Hematopoietic multipotent progenitor cell treated with erythropoietin and hydrocortisone succinate and interleukin-3 and kit ligand, for 17 days (in vitro differentiated cells): ENCODE measurements at regions not wholly inside any gene's neighbourhood (a gene's known extent, or its start where the extent isn't known, plus 50 kb on each side); places are given as distances from the start of the nearest gene placed in this dataset.

Experiments
- DNase-seq: peaks from one replicate; pipeline ENCODE4 v3.0.0-alpha.2; 2015; ENCODE audit warnings: low spot score

GRCh38 chr3:170752571-170753155 lies 117.3 kb downstream of the RPL22L1 start:
- no peak for DNase-seq

GRCh38 chr3:170751899-170752293 lies 118.1 kb downstream of the RPL22L1 start:
- DNase-seq, result no peak

GRCh38 chr3:170751083-170751898 lies 118.7 kb downstream of the RPL22L1 start:
- no peak for DNase-seq

GRCh38 chr3:170750478-170750830 lies 119.5 kb downstream of the RPL22L1 start:
- DNase-seq, result no peak

- DNase-seq, result no peak
Observed at GRCh38 chr3:170749765-170750477, 120.1 kb downstream of the RPL22L1 start.

- DNase-seq, result no peak
Observed at GRCh38 chr3:170749185-170749584, 120.8 kb downstream of the RPL22L1 start.

- no peak for DNase-seq
Observed at GRCh38 chr3:170746175-170746942, 123.6 kb downstream of the RPL22L1 start.

GRCh38 chr3:170745211-170745718 lies 124.7 kb downstream of the RPL22L1 start:
- no peak for DNase-seq

GRCh38 chr3:170741756-170742529 lies 128.1 kb downstream of the RPL22L1 start:
- no peak for DNase-seq

GRCh38 chr3:170740726-170741591 lies 129.0 kb downstream of the RPL22L1 start:
- no peak for DNase-seq

GRCh38 chr3:170740285-170740684 lies 129.7 kb downstream of the RPL22L1 start:
- no peak for DNase-seq

- no peak for DNase-seq
Observed at GRCh38 chr3:170739410-170739809, 130.6 kb downstream of the RPL22L1 start.

GRCh38 chr3:170738766-170739165 lies 131.2 kb downstream of the RPL22L1 start:
- no peak for DNase-seq

- DNase-seq, result no peak
Observed at GRCh38 chr3:170737498-170738162, 132.4 kb downstream of the RPL22L1 start.

- no peak for DNase-seq
Observed at GRCh38 chr3:170735821-170736220, 134.2 kb downstream of the RPL22L1 start.

GRCh38 chr3:170734735-170735065 lies 135.3 kb downstream of the RPL22L1 start:
- no peak for DNase-seq

GRCh38 chr3:170734043-170734734 lies 135.8 kb downstream of the RPL22L1 start:
- DNase-seq, result no peak

- no peak for DNase-seq
Observed at GRCh38 chr3:170732660-170733245, 137.2 kb downstream of the RPL22L1 start.

GRCh38 chr3:170731281-170731680 lies 138.7 kb downstream of the RPL22L1 start:
- no peak for DNase-seq
